GM19240 (cell line): ENCODE measurements at regions not wholly inside any gene's neighbourhood (a gene's known extent, or its start where the extent isn't known, plus 50 kb on each side); places are given as distances from the start of the nearest gene placed in this dataset.

ENCODE experiments used
- DNase-seq: peaks from one replicate; pipeline ENCODE4 v3.0.0; 2011; ENCODE audit warnings: low spot score; ENCODE audit not compliant: insufficient read length

DNA sequence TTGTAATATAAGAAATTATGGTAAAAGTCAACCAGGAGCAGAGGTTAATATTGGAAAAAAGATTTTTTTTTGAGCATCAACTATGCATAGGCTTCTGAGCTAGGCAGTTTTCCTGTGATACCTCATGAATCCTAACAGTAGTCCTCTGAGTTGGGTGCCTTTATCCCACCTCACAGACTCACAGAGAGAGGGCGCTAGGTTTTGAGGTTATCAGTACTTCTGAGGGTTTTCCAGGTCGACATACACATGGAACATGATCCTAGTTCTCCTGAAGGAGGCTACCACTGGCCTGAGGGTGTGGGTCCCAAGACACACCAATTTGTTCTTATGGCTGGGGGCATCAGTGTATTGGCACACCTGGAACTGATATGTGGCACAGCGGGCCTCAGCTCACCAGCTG lies 358.8 kb upstream of the JAG1 start:
- DNase-seq, result no peak

GRCh38 chr20:11034025-11034424 lies 360.2 kb upstream of the JAG1 start:
- no peak for DNase-seq

DNA sequence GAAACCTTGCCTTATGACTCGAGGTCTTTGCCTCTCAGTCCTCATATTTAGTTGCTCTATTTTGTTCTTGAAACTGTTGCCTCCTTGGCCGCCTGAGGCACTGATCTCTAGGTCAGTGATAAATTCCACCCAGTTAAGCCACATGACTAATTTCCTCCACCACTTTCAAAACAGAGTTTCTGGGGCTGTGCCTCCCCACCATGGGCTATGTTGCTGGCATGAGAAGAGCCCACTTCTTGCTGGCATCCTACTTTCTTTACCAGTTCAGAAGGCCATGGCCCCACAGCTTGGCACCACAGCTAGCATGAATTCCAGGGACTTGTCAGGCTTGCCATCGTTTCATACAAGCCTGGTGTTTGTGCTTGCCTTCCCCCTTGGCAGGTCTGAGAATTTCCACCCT lies 361.4 kb upstream of the JAG1 start:
- no peak for DNase-seq

DNA sequence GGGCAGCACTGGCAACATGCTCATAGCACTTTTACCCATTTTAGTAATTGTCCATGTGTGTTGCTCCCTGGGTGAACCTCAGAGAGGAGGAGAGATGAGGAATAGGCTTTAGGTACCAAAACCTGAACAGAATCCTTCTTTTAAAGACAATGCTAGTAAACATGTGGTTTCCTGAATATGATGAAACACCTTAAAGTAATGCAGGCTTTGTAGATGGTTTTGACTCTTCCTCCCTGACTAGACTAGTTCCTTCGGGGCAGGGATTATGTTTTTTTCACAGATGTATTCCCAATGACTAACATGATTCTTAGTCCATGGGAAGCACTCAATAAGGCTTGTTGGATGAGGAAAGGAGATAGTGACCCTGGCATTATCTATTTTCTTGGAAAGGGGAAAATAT lies 367.6 kb upstream of the JAG1 start:
- no peak for DNase-seq

DNA sequence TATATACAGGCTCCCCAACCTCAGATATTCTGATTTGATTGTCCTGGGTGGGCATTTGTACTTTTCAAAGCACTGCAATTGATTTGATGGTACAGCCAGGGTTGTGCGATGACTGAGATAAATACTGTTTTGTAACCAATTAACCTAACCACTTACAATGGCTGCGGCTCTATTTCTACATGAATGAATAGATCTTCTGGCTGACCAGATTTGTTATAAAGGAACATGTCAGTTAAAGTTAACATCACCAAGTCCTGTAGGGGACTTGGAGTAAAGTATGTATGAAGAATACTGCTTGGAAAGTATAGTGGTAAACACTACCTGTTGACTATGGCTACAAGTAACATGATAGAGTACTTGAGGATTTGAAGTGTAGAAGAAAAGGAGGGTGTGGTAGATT lies 369.2 kb upstream of the JAG1 start:
- no peak for DNase-seq

DNA sequence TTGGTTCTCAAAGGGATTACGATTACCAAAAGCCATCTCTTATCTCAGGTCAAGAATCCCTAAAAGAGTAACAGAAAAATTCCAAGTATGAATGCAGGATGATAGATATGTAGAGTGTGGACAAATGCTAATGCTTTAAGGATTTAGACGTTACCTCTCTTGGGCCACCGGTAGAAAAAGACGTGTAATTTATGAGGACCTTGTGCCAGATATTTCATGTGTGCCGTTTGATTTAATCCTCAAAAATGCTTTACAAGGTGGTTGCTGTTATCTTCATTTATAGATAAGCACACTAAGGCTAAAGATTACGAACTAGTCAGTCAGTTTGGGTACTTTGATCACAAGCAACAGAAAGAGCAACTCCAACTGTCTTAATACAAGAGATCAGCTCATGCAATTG lies 370.8 kb upstream of the JAG1 start:
- no peak for DNase-seq

DNA sequence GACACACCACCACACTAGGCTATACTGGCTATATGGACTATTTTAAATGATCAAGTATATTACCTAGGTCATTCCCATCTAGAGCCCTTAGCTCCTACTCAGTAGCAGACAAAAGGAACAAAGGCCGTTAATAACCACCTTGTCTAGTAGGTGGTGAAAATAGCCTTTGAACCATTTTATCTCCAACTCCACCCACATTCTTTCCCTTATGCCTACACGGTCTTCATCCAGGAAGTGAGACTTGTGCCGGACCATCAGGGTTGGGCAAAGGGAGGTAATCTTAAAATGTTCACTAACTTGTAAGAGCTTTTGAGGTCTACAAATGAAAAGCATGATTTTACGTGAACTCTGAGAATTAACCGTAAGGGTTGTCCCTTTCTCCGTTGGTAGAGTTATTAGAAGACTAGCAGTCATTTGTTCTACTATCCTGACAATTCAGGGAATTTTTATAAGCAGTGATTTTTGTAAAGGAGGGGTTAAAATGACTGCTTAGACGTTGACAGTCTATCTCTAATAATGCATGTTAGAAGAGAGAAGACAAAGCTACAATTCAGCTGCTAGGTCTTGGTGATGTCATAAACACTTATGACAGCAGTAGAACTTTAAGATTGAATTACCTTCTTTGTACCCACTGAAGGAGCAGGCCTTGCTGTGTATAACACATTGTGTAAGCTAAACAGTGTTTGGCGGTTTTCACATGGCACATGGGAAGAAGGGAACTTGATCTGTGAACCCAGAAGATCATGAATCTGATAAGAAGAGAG lies 371.8 kb upstream of the JAG1 start:
- no peak for DNase-seq

- no peak for DNase-seq
Observed at GRCh38 chr20:11047559-11047958, 373.8 kb upstream of the JAG1 start.

DNA sequence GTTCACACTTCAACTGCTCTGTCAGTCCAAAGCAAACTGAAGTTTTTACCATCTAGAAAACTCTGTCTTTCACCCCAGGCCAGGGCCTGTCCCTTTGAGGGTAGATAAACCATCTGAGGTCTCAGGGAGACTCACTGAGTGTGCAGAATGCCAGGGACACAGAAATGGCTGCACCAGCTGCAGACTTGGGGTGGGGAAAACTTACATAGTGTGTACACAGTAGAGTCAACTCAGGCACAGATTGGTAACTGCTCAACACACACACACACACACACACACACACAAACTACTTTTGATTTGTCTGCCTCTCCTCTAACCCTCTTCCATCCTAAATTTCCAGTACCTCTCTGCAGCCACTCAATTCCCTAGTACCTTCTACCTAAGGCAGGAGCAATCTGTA lies 374.9 kb upstream of the JAG1 start:
- DNase-seq, result no peak

DNA sequence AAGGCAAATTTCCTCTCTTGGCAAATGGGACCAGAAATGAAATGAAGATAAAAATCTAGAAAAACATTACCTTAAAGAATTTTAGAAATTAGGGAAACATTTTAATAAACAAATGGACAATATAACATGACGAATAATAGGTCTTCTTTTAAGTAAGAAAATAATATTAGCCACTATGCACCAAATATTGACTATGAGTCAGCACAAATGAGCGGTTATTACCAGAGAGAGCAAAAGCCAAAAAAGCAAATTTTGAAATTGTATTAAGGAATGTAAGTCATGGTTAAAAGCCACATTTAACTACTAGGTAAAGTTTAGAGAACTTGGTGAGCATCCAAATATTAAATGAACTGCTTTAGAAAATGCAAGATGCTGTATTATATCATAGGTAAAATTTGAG lies 376.6 kb upstream of the JAG1 start:
- DNase-seq, result no peak

DNA sequence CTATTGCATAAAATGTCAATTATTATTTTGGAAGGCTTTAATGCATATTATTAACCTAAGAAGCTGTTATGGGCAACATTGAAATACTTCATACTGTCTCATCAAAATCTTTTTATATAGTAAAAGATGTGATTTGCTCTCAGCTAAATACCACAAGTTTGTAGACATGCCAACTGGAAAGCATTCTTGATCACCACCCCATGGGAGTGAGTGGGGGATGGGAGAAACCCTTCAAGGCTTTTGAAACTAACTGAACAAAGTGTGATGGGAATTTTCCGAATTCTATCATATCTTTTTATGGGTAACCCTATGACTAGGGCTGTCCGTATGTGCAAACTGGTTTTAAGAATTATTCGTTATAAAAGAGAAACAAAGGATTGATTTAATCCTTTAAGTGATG lies 377.3 kb upstream of the JAG1 start:
- DNase-seq, result no peak

- no peak for DNase-seq
Observed at GRCh38 chr20:11053310-11053709, 379.5 kb upstream of the JAG1 start.

DNA sequence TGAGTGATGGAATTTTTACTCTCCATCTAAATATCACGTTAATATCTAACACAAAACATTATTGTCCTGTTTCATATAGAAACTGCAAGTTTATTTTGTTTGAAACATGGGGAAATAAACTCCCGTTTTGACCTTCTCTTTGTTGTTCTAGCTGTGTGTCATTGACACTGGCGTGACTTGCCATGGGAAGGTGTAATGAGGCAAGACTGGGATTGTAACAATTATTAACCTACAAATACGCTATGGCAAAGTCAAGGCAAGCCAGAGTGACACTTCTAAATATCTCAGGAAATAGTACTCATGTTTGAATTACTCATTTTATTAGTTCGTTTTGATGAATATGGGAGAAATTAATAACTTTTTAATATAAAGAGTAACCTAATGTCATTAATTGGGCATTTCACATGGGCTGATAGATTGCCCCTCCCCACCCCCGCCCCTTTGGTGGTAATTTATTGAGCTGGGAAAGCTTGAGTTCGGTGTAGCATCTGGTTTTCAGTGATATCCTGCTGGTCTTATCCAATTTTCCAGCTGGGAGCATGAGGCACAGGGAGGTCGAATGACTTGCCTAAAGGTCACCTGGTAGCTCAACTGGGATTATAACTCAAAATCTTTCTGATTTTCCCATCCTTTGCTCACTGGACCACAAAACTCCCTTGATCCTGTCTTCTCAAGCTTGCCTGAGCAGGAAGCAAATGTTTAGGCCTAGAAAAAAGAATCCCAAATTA lies 380.6 kb upstream of the JAG1 start:
- DNase-seq, result no peak

DNA sequence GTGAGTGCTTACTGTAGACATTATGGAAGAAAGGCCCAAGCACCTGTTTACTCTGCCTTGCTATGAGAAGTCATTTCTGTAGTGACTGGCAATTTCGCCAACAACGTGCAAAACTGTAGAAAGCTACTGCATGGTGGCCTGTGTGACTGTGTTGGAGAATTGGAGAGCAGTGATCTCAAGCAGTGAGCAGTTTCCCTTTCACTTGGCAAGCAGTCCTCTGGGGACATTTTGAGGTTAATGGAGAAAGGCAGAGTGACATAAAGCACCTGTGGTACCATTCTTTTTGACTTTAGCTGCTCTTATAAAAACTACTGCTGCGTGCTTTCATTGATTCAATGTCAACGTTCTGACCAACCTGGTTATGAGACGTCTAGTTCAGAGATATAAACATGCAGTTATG lies 382.6 kb upstream of the JAG1 start:
- no peak for DNase-seq

DNA sequence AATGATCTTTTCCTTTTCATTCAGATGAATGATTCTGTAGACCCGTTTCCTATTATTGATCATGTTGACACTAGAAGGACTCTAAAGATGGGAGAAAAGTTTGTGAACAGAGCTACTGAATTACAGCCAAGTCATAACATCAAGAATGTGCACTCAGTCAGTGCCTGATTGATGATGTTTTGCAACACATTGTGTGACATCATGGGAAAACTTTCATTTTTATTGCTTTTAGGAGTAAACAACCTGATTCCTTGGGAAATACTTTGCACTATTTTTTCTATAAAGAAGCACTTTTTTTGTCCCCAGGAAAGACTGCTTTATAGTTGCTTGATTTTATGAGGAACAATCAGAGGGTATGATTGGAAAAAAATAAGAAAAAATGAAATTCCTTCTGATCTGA lies 383.8 kb upstream of the JAG1 start:
- DNase-seq, result no peak

DNA sequence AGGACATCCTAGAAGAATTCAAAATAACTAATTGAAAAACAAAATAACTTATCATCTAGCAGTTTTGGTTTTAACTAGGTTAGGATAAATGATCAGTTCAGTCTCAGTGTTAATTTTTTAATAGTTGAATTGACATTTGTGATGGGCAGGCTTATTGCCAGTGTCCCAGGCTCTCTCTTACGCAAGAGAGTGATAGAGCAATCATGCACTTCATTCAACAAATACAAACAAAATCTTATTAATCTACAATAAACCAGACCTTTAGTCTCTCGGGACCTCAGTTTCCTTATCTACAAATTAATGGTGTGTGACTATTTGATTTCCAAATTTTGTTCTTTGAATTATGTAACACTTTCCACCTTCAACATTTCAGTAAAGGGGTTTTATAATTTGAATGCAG lies 385.9 kb upstream of the JAG1 start:
- DNase-seq, result no peak

- DNase-seq, result no peak
Observed at GRCh38 chr20:11060423-11061185, 386.8 kb upstream of the JAG1 start.

- no peak for DNase-seq
Observed at GRCh38 chr20:11063444-11063843, 389.6 kb upstream of the JAG1 start.

DNA sequence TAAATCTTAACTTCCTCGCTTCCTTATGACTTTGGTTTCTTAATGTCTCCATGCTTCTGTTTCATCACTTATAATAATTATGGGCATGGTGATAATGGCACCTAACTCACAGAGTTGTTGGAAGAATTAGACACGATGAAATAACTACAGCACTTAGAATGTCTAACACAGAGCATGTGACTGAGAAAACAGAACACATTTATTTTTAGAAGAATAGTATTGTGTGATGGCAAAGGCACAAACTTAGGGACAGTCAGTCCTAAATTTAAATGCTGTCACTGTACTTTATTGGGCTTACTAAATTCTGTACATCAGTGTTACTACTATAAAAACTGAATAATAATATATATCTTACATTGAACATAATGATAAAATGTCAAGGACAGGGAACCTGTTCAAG lies 391.1 kb upstream of the JAG1 start:
- DNase-seq, result no peak

GRCh38 chr20:11067359-11067758 lies 393.6 kb upstream of the JAG1 start:
- no peak for DNase-seq

GRCh38 chr20:11072982-11073381 lies 399.2 kb upstream of the JAG1 start:
- DNase-seq, result no peak

GRCh38 chr20:11076434-11077105 lies 402.8 kb upstream of the JAG1 start:
- DNase-seq, result no peak
